DMS114 treated with DMSO at 0.1 percent for 48 hours (cell line): ENCODE measurements at regions not wholly inside any gene's neighbourhood (a gene's known extent, or its start where the extent isn't known, plus 50 kb on each side); places are given as distances from the start of the nearest gene placed in this dataset.

Experiments
- DNase-seq: peaks from one replicate; lab custom pipeline; 2025; ENCODE audit not compliant: unreplicated experiment; lab: John Stamatoyannopoulos, UW

DNA sequence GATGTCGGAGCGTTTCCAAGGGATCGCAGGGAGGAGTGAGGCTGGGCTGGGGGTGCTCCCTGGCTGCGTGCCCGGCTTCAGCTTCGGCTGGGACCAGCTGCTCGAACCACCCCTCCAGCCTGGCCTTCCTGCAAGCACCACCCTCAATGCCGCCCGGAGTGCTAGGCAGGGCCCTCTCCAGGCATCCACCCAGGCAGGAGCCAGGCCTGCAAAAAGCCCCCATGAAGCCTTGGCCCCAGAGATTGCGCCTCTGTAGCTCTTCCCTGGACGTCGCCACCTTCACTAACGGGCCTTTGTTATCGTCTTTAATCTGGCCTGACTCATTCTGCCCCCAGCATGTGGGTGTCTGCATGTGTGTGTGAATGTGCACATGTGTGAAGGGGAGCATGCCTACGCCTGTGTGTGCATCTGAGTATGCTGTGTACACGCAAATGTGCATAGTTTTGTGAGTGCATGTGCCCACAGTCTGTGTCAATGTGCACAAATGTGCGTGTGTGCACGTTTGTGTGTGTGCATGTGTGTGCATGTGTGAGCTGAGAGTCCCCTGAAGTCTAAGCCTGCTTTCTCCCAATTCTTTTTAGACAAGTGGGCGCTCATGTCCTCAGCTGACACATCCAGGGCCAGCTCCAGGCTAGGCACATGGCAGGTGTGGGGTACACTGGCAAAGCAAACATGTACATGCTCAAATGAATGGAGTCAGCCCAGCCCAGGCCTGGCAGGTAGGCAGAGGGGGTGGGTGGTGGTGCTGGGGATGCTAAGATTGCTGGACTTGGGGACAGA lies 195.4 kb upstream of the C14orf180 start:
- DNase-seq, result no peak

GRCh38 chr14:104384776-104385071 lies 194.8 kb upstream of the C14orf180 start:
- no peak for DNase-seq

DNA sequence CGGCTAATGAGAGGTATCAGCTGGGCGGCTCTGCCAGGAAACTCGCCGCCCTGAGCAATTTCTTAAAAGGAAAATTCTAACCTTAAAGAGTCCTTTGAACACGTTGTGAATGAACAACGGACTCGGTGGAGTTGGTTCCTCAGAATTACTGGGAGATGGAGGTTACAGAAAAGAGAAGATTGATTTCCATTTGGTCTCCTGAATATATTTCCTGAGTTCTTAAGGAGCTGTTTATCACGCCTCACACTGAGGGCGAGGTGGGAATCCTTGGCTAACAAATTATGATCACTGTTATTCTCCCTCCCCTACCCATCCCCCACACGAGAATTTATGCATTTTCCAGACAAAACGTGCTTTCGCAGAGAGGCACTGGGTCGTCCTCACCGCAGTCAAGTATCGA lies 194.5 kb upstream of the C14orf180 start:
- no peak for DNase-seq

- no peak for DNase-seq
These were observed 193.9 kb upstream of the C14orf180 start for GRCh38 chr14:104385531-104386101.

GRCh38 chr14:104386151-104386841 lies 193.3 kb upstream of the C14orf180 start:
- no peak for DNase-seq

DNA sequence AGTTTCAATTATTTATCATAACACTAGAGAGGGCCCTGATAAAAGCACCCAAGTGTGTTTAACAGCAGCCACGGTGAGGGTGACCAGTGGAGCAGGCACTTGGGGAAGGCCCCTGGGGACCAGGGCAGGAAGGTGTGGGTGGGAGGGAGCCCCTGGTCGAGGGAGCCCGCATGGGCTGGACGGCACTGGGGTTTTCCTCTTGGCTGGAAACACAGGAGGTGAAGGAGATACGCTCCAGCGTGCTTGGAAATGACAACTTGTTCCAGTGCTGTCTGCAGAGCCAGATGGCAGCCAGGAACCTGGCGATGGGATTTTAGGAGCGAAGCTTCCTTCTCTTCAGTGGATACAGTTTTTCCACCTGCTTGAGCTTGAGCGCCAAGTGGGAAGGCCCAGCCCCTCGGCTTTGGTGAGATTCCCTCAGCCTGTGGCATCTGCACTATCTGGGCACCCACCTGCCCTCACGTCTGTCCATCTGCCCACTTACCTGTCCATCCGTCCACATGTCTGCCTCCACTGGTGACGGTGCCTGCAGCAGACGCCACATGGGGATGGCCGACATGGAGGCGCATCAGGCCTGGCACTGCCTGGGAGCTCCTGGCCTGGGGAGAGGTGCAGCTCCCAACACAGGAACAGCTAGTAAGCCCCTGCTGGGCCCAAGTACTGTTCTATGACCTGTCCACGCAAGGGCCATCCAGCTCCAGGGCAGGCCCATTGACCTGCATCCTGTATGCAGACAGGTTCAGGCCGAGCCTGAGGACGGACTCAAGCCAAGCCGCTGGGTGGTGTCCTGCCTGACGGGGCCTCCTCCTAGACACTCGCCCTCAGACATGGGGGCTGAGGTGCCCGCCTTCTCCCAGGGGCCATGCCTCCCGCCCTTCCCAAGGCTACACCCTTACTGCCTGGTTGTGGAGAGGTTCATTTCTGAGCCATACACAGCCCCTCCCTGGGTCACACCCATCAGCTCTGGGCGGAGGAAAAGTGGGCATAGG lies 192.2 kb upstream of the C14orf180 start:
- DNase-seq, result no peak

DNA sequence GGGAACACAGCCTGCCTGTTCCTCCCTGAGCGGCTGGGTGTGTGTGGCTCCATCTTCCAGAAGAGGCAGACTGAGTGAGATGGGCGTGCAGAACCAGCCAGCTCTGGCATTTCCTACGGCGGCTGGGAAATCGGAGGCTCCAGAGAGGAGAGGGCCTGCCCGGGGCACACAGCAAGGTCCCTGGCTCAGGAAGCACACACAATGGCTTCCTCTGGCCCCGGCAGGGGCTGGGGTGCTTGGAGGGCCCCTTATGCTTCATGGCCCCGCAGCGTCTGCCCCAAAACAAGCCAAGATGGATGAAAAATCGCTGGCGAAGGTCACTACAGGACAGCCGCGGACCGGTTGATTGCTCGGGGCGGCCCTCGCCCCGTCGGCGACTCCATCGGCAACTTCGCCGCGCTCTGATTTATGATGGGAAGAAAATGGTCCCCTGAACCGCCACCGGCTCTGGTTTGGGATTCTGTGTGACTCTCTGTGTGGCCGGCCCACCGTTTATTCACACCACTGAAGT lies 191.5 kb upstream of the C14orf180 start:
- DNase-seq, result no peak

- no peak for DNase-seq
These were observed 190.8 kb upstream of the C14orf180 start for GRCh38 chr14:104388541-104389325.

GRCh38 chr14:104389326-104390220 lies 190.0 kb upstream of the C14orf180 start:
- no peak for DNase-seq

GRCh38 chr14:104390221-104390931 lies 189.2 kb upstream of the C14orf180 start:
- no peak for DNase-seq

GRCh38 chr14:104390941-104391901 lies 188.3 kb upstream of the C14orf180 start:
- no peak for DNase-seq

GRCh38 chr14:104392001-104392395 lies 187.6 kb upstream of the C14orf180 start:
- no peak for DNase-seq

- DNase-seq, result no peak
These were observed 187.0 kb upstream of the C14orf180 start for GRCh38 chr14:104392396-104393198.

DNA sequence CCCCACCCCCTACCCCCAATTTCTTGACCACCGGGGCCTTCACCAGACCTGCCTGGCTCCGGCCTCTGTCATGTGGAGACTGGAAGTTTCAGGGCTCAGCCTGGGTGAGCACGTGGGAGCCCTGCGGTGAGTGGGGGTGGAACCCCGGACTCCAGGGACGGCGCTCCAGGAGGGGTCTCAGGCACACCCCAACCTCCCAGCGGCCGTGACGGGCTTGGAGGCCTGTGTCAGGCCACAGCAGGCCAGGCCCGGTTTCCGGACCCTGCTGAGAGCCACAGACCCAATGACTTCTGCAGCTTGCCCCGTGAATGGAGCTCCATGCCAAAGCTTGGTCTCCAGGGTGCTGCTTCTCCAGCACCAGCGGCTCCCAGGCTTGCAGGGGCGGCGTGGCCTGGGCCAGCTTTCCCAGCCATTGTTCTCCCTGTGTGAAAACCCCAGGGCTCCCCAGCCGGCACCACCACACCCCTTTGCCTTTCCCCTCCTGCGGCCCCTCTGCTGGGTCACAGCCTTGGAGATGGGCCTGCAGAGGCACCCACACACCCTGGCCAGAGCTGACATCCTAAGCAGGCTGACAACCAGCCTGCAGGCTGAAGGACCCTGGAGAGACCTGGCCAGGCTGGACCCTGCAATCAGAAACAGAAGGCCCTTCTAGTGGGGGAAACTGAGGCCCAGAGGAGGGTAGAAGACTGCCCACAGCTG lies 186.2 kb upstream of the C14orf180 start:
- no peak for DNase-seq

DNA sequence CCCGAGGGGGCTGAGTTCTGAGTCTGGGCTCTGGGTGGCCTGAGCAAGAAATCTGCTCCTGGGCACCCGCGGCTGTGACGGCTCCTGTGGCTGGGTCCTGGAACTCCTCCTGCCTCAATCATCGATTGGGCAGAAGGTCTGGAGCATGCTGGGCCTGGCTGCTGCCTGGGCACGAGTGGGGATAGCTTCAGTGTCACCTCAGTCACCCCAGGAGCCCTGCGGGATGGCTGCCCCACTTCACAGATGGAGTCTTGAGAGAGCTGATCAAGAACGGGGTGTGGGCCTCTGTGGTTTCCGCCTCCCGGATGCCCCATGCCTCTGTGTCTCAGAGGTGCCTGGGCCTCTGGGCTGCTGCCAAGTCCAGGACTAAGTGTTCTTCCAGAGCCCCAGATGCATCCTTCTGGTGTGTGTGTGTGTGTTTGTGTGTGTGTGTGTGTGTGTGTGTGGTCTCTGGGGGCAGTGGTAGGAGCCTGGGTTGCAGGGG lies 185.6 kb upstream of the C14orf180 start:
- DNase-seq, result no peak

- no peak for DNase-seq
These were observed 185.1 kb upstream of the C14orf180 start for GRCh38 chr14:104394409-104394851.
